Smooth muscle cell (in vitro differentiated cells): ENCODE measurements at regions not wholly inside any gene's neighbourhood (a gene's known extent, or its start where the extent isn't known, plus 50 kb on each side); places are given as distances from the start of the nearest gene placed in this dataset.

Experiments used
- DNase-seq: peaks from one replicate; lab custom pipeline; 2025; ENCODE audit not compliant: unreplicated experiment; lab: John Stamatoyannopoulos, UW
- H2AFZ ChIP-seq: fragments of 200-600 bp; sonication (generic); 2 replicates; pipeline ENCODE4 v1.6.0; 2016; ENCODE audit warnings: antibody characterized with exemption, low read depth, mild to moderate bottlenecking
- H3F3A ChIP-seq: fragments of 200-600 bp; sonication (generic); 2 replicates; pipeline ENCODE4 v1.6.0; 2017; ENCODE audit warnings: antibody characterized with exemption, low read depth
- H3K27ac ChIP-seq: fragments of 200-600 bp; sonication (generic); 2 replicates; pipeline ENCODE4 v1.5.1; 2016; ENCODE audit warnings: low read depth, mild to moderate bottlenecking
- H3K27me3 ChIP-seq: fragments of 200-600 bp; sonication (generic); 2 replicates; pipeline ENCODE4 v1.6.1; 2016; ENCODE audit warnings: low read depth, mild to moderate bottlenecking
- H3K36me3 ChIP-seq: fragments of 200-600 bp; sonication (generic); 2 replicates; pipeline ENCODE4 v1.5.1; 2016; ENCODE audit warnings: low read depth
- H3K4me1 ChIP-seq: fragments of 200-600 bp; sonication (generic); 2 replicates; pipeline ENCODE4 v1.5.1; 2016; ENCODE audit warnings: low read depth
- H3K4me2 ChIP-seq: fragments of 200-600 bp; sonication (generic); 2 replicates; pipeline ENCODE4 v1.6.0; 2016; ENCODE audit warnings: mild to moderate bottlenecking
- H3K4me3 ChIP-seq: fragments of 200-600 bp; sonication (generic); 2 replicates; pipeline ENCODE4 v1.5.1; 2016; ENCODE audit warnings: mild to moderate bottlenecking
- H3K79me2 ChIP-seq: fragments of 200-600 bp; sonication (generic); 2 replicates; pipeline ENCODE4 v1.6.0; 2016; ENCODE audit warnings: low read depth, mild to moderate bottlenecking
- H3K9ac ChIP-seq: fragments of 200-600 bp; sonication (generic); 2 replicates; pipeline ENCODE4 v1.6.0; 2016; ENCODE audit warnings: low read depth
- H3K9me3 ChIP-seq: fragments of 200-600 bp; sonication (generic); replicated peaks from 2 replicates; pipeline ENCODE4 v1.5.1; 2016; ENCODE audit warnings: low read depth
- H4K20me1 ChIP-seq: fragments of 200-600 bp; sonication (generic); 2 replicates; pipeline ENCODE4 v1.6.0; 2016; ENCODE audit warnings: low read depth
- WGBS: methylation state at CpG from one replicate; pipeline ENCODE4 v1.1.7; 2016; ENCODE audit warnings: low lambda C conversion rate; 5-methylcytosine and 5-hydroxymethylcytosine counted together
- TF ChIP-seq, protein P1 (sequence below): fragments of 200-600 bp; sonication (generic); IDR thresholded peaks from 2 replicates; pipeline ENCODE4 v1.5.1; 2017; ENCODE audit warnings: borderline replicate concordance, mild to moderate bottlenecking, antibody characterized with exemption; ENCODE audit not compliant: insufficient read depth, poor library complexity, severe bottlenecking

DNA sequence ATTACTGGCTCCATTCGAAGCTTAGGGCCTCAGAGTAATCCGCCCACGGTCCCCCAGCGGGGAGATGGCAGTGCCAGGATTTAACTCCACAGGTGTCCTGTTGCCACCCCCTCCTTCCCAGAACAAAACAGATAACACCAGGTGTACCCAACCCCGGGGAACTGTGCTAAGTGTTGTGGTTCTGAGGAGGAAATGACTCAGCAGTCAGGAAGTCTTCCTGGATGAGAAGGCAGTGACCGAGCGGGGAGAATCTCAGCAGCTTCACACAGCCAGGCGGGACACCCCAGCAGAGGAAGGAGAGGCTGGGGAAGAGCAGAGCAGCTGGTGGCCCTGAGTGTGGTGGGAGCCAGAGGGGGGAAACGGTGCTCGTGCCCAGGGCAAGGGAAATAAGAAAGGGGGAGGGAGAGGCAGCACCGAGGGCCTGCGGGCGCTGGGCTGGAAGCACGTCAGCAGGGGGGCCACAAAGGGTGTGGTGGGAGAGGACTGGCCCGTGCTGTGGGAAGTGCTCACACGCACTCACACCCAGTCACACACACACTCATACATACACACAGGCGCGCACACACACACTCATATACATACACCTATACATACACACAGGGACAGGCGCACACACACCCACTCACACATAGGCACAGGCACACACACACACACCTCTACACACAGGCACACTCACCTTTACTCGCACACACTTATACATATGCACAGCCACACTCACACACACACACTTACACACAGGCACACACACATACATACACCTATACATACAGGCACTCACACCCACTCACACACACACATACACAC is 59.8 kb upstream of the CHST15 start:
- no peak overlapping the region for H2AFZ ChIP-seq
- H3K27ac ChIP-seq = peak overlapping the region; percentile 80
- H4K20me1 ChIP-seq = no peaks in the 10 kb centered on the region
- H3K36me3 ChIP-seq = no peaks in the 10 kb centered on the region
- DNase-seq = no peak
- H3K79me2 ChIP-seq = no peaks in the 10 kb centered on the region
- TF ChIP-seq, protein P1, sequence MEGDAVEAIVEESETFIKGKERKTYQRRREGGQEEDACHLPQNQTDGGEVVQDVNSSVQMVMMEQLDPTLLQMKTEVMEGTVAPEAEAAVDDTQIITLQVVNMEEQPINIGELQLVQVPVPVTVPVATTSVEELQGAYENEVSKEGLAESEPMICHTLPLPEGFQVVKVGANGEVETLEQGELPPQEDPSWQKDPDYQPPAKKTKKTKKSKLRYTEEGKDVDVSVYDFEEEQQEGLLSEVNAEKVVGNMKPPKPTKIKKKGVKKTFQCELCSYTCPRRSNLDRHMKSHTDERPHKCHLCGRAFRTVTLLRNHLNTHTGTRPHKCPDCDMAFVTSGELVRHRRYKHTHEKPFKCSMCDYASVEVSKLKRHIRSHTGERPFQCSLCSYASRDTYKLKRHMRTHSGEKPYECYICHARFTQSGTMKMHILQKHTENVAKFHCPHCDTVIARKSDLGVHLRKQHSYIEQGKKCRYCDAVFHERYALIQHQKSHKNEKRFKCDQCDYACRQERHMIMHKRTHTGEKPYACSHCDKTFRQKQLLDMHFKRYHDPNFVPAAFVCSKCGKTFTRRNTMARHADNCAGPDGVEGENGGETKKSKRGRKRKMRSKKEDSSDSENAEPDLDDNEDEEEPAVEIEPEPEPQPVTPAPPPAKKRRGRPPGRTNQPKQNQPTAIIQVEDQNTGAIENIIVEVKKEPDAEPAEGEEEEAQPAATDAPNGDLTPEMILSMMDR = no peak
- peak overlapping the region; percentile 48 for H3K9ac ChIP-seq
- no peaks in the 10 kb centered on the region for H3F3A ChIP-seq
- H3K9me3 ChIP-seq = no peaks in the 10 kb centered on the region
- peaks cover 37% of the 10 kb centered on the region for H3K4me1 ChIP-seq
- H3K27me3 ChIP-seq = no peaks in the 10 kb centered on the region
- no peak overlapping the region for H3K4me3 ChIP-seq
- WGBS = 36% methylated on average over 11 of the region's 20 CpGs
- H3K4me2 ChIP-seq = peak overlapping the region; percentile 69

- Histone ChIP-seq H3K9ac (peak overlapping the region; percentile 48), H3K9me3 (no peaks in the 10 kb centered on the region), H3K4me3 (no peak overlapping the region), H3K4me2 (peak overlapping the region; percentile 69), H2AFZ (no peak overlapping the region), H4K20me1 (no peaks in the 10 kb centered on the region), H3F3A (no peaks in the 10 kb centered on the region), H3K4me1 (peaks cover 37% of the 10 kb centered on the region), H3K79me2 (no peaks in the 10 kb centered on the region), H3K27me3 (no peaks in the 10 kb centered on the region), H3K27ac (peak overlapping the region; percentile 80), H3K36me3 (no peaks in the 10 kb centered on the region)
- WGBS = 46% methylated on average over 32 of the region's 32 CpGs
- TF ChIP-seq, protein P1 = no peak
- no peak for DNase-seq
Observed at GRCh38 chr10:124152139-124153022, 59.0 kb upstream of the CHST15 start.

DNA sequence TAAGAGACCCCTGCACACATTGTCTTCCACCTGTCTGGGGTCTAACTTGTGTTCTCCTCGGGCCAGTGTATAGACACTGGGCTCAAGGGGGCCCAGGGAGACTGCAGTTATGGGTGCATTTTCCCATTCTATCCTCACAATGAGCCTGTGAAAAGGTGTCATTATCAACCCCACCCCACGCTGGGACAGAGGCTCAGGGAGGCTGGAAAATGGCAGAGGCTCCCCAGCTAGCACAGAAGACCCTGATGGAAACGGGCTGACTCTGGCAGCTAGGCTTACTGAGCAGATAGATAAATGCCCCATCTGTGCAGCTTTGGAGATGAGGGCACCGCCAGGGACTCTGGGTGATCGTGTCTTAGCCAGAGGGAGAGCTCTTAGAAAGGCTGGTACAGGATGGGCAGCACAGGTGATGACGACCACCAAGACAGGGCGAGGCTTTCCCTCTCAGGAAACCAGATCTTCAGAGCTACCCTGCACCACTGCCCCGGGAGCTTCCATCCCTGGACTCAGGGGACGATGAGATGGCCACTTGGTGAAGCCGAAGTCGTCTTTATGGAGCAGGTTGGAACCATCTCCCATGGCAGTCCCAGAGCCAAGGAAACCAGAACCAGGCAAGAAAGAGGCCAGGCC is 58.2 kb upstream of the CHST15 start:
- Histone ChIP-seq H3K9ac (no peak overlapping the region), H4K20me1 (no peaks in the 10 kb centered on the region), H3K36me3 (no peaks in the 10 kb centered on the region), H3K4me1 (peaks cover 37% of the 10 kb centered on the region), H3F3A (no peaks in the 10 kb centered on the region), H3K27ac (no peak overlapping the region), H3K9me3 (no peaks in the 10 kb centered on the region), H3K79me2 (no peaks in the 10 kb centered on the region), H3K4me2 (no peak overlapping the region), H3K4me3 (no peak overlapping the region), H3K27me3 (no peaks in the 10 kb centered on the region), H2AFZ (no peak overlapping the region)
- no peak for DNase-seq
- TF ChIP-seq, protein P1 = no peak
- 93% methylated on average over 11 of the region's 11 CpGs for WGBS
